Osteocyte (in vitro differentiated cells): ENCODE measurements at regions not wholly inside any gene's neighbourhood (a gene's known extent, or its start where the extent isn't known, plus 50 kb on each side); places are given as distances from the start of the nearest gene placed in this dataset.

Source experiments
- DNase-seq: peaks from one replicate; pipeline ENCODE4 v3.0.0; 2021; ENCODE audit warnings: mixed read lengths; ENCODE audit not compliant: unreplicated experiment; ENCODE audit errors: extremely low spot score
- H3K27ac Mint-ChIP-seq: one replicate; pipeline ENCODE4 v1.8.0; 2021; ENCODE audit warnings: mild to moderate bottlenecking, mixed read lengths; ENCODE audit not compliant: unreplicated experiment
- H3K27me3 Mint-ChIP-seq: one replicate; pipeline ENCODE4 v1.8.0; 2021; ENCODE audit warnings: mixed read lengths; ENCODE audit not compliant: unreplicated experiment
- H3K36me3 Mint-ChIP-seq: one replicate; pipeline ENCODE4 v1.8.0; 2021; ENCODE audit warnings: mixed read lengths; ENCODE audit not compliant: unreplicated experiment
- H3K4me1 Mint-ChIP-seq: one replicate; pipeline ENCODE4 v1.8.0; 2021; ENCODE audit warnings: mixed read lengths; ENCODE audit not compliant: unreplicated experiment
- H3K4me3 Mint-ChIP-seq: one replicate; pipeline ENCODE4 v1.8.0; 2021; ENCODE audit warnings: mild to moderate bottlenecking, moderate library complexity, mixed read lengths; ENCODE audit not compliant: unreplicated experiment
- H3K9me3 Mint-ChIP-seq: one replicate; pipeline ENCODE4 v1.8.0; 2021; ENCODE audit warnings: mixed read lengths; ENCODE audit not compliant: unreplicated experiment
- TF ChIP-seq, protein P1 (sequence below): fragments of 200-600 bp; sonication (generic); IDR thresholded peaks from 2 replicates; pipeline ENCODE4 v1.5.0; 2021; ENCODE audit warnings: antibody characterized with exemption, mild to moderate bottlenecking, moderate library complexity

GRCh38 chr9:28365728-28366127, 792.4 kb upstream of the C9orf72 start:
- no peak overlapping the region for H3K27ac Mint-ChIP-seq

GRCh38 chr9:28378231-28378630, 805.0 kb upstream of the C9orf72 start:
- no peak for DNase-seq
- Mint-ChIP-seq H3K4me1 (no peaks in the 10 kb centered on the region), H3K9me3 (peaks cover 13% of the 10 kb centered on the region), H3K36me3 (no peaks in the 10 kb centered on the region), H3K27me3 (no peaks in the 10 kb centered on the region), H3K4me3 (no peak overlapping the region), H3K27ac (no peak overlapping the region)
- TF ChIP-seq, protein P1, sequence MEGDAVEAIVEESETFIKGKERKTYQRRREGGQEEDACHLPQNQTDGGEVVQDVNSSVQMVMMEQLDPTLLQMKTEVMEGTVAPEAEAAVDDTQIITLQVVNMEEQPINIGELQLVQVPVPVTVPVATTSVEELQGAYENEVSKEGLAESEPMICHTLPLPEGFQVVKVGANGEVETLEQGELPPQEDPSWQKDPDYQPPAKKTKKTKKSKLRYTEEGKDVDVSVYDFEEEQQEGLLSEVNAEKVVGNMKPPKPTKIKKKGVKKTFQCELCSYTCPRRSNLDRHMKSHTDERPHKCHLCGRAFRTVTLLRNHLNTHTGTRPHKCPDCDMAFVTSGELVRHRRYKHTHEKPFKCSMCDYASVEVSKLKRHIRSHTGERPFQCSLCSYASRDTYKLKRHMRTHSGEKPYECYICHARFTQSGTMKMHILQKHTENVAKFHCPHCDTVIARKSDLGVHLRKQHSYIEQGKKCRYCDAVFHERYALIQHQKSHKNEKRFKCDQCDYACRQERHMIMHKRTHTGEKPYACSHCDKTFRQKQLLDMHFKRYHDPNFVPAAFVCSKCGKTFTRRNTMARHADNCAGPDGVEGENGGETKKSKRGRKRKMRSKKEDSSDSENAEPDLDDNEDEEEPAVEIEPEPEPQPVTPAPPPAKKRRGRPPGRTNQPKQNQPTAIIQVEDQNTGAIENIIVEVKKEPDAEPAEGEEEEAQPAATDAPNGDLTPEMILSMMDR, result no peak

More at GRCh38 chr9:28365728-28366127, 792.4 kb upstream of the C9orf72 start:
- no peaks in the 10 kb centered on the region for H3K4me1 Mint-ChIP-seq
- TF ChIP-seq, protein P1, result no peak
- no peak overlapping the region for H3K4me3 Mint-ChIP-seq
- no peaks in the 10 kb centered on the region for H3K36me3 Mint-ChIP-seq
- DNase-seq, result no peak
- peaks cover 9% of the 10 kb centered on the region for H3K9me3 Mint-ChIP-seq
- H3K27me3 Mint-ChIP-seq, result no peaks in the 10 kb centered on the region

DNA sequence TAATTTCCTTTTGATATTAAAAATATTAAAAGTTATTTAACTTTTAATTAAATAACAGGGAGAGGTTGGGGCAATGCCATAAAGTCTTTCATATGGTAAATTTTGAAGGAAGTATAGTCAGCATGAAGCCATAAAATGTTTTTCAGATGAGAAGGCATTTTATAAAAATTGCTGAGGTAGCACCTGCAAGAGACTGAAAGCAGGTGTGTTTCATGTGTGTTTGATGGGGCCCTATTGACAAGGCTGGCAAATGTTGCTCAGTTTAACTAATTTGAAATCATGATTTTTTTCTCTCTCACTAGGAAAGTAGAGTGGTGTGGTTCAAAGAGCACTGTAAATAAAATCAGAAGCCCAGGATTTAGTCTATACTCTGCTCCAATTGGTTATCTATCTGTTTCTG, 805.8 kb upstream of the C9orf72 start:
- no peak for DNase-seq
- Mint-ChIP-seq H3K4me1 (no peaks in the 10 kb centered on the region), H3K27me3 (no peaks in the 10 kb centered on the region), H3K4me3 (no peak overlapping the region), H3K9me3 (peaks cover 13% of the 10 kb centered on the region), H3K36me3 (no peaks in the 10 kb centered on the region), H3K27ac (no peak overlapping the region)
- TF ChIP-seq, protein P1, result no peak

GRCh38 chr9:28389411-28389810, 816.1 kb upstream of the C9orf72 start:
- Mint-ChIP-seq H3K36me3 (no peaks in the 10 kb centered on the region), H3K4me3 (no peak overlapping the region), H3K27me3 (no peaks in the 10 kb centered on the region), H3K27ac (no peak overlapping the region), H3K4me1 (no peaks in the 10 kb centered on the region), H3K9me3 (peaks cover 17% of the 10 kb centered on the region)
- no peak for DNase-seq
- TF ChIP-seq, protein P1, result no peak

GRCh38 chr9:28394774-28395173, 821.5 kb upstream of the C9orf72 start:
- no peak overlapping the region for H3K27ac Mint-ChIP-seq
- H3K9me3 Mint-ChIP-seq, result peaks cover under 1% of the 10 kb centered on the region
- TF ChIP-seq, protein P1, result no peak
- no peaks in the 10 kb centered on the region for H3K36me3 Mint-ChIP-seq
- H3K4me3 Mint-ChIP-seq, result no peak overlapping the region
- DNase-seq, result no peak
- H3K4me1 Mint-ChIP-seq, result no peaks in the 10 kb centered on the region
- H3K27me3 Mint-ChIP-seq, result no peaks in the 10 kb centered on the region
